Endothelial cell (in vitro differentiated cells): ENCODE measurements at regions not wholly inside any gene's neighbourhood (a gene's known extent, or its start where the extent isn't known, plus 50 kb on each side); places are given as distances from the start of the nearest gene placed in this dataset.

Experiments used
- DNase-seq: peaks from one replicate; pipeline ENCODE4 v3.0.0; 2021; ENCODE audit warnings: low spot score
- H3K27ac Mint-ChIP-seq: one replicate; pipeline ENCODE4 v1.8.0; 2021; ENCODE audit warnings: mixed read lengths, inconsistent platforms; ENCODE audit not compliant: unreplicated experiment
- H3K27me3 Mint-ChIP-seq: one replicate; pipeline ENCODE4 v1.8.0; 2021; ENCODE audit warnings: mild to moderate bottlenecking, moderate library complexity, mixed read lengths, inconsistent platforms; ENCODE audit not compliant: unreplicated experiment
- H3K36me3 Mint-ChIP-seq: one replicate; pipeline ENCODE4 v1.8.0; 2021; ENCODE audit warnings: mild to moderate bottlenecking, low read depth, mixed read lengths, inconsistent platforms; ENCODE audit not compliant: unreplicated experiment
- H3K4me1 Mint-ChIP-seq: one replicate; pipeline ENCODE4 v1.8.0; 2021; ENCODE audit warnings: mild to moderate bottlenecking, mixed read lengths, inconsistent platforms; ENCODE audit not compliant: unreplicated experiment
- H3K4me3 Mint-ChIP-seq: one replicate; pipeline ENCODE4 v1.8.0; 2021; ENCODE audit warnings: mild to moderate bottlenecking, mixed read lengths, inconsistent platforms; ENCODE audit not compliant: unreplicated experiment
- H3K9me3 Mint-ChIP-seq: one replicate; pipeline ENCODE4 v1.8.0; 2021; ENCODE audit warnings: mixed read lengths, inconsistent platforms; ENCODE audit not compliant: unreplicated experiment
- CTCF ChIP-seq: fragments of 200-600 bp; sonication (generic); IDR thresholded peaks from one replicate; pipeline ENCODE4 v1.5.0; 2021; ENCODE audit warnings: antibody characterized with exemption; ENCODE audit not compliant: unreplicated experiment

GRCh38 chr6:40887792-40888340 lies 151.2 kb downstream of the UNC5CL start:
- TF ChIP-seq CTCF, result no peak
- H3K27ac Mint-ChIP-seq, result no peak overlapping the region

GRCh38 chr6:40887079-40887791 lies 151.8 kb downstream of the UNC5CL start:
- Mint-ChIP-seq H3K27me3 (no peaks in the 10 kb centered on the region), H3K4me3 (no peak overlapping the region), H3K9me3 (no peaks in the 10 kb centered on the region), H3K4me1 (peaks cover 14% of the 10 kb centered on the region), H3K36me3 (no peaks in the 10 kb centered on the region), H3K27ac (no peak overlapping the region)
- no peak for TF ChIP-seq CTCF
- DNase-seq, result no peak

More at GRCh38 chr6:40887792-40888340, 151.2 kb downstream of the UNC5CL start:
- DNase-seq, result no peak
- Mint-ChIP-seq H3K9me3 (no peaks in the 10 kb centered on the region), H3K36me3 (no peaks in the 10 kb centered on the region), H3K4me1 (peaks cover 15% of the 10 kb centered on the region), H3K27me3 (no peaks in the 10 kb centered on the region), H3K4me3 (no peak overlapping the region)

DNA sequence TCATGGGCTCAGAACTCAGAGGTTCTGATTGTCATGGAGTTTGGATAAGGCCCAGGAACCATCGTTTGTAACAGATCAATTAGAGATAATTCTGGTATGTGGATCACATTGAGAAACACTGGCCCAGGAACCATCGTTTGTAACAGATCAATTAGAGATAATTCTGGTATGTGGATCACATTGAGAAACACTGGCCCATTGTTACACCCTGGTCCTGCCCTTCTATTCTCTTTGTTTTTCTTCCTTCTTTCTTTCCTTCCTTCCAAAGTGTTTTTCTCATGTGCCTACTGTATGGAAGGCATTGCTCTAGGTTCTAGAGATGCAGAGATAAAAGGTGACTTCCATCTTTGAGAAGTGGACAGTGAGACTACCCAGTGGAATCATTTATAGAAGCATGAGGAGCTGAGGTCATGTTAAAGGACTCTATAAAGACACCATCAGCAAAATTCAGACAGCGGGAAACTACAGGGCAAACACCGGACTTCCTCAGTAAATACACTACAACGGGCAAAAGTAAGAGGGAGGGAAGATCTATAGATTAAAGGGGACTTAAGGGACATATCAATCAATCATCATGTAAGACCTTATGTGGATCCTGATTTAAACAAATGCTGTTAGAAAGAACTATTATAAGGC lies 153.8 kb downstream of the UNC5CL start:
- Mint-ChIP-seq H3K27ac (no peak overlapping the region), H3K27me3 (no peaks in the 10 kb centered on the region), H3K4me3 (no peak overlapping the region), H3K36me3 (no peaks in the 10 kb centered on the region), H3K9me3 (no peaks in the 10 kb centered on the region), H3K4me1 (peaks cover 8% of the 10 kb centered on the region)
- TF ChIP-seq CTCF, result no peak
- no peak for DNase-seq

DNA sequence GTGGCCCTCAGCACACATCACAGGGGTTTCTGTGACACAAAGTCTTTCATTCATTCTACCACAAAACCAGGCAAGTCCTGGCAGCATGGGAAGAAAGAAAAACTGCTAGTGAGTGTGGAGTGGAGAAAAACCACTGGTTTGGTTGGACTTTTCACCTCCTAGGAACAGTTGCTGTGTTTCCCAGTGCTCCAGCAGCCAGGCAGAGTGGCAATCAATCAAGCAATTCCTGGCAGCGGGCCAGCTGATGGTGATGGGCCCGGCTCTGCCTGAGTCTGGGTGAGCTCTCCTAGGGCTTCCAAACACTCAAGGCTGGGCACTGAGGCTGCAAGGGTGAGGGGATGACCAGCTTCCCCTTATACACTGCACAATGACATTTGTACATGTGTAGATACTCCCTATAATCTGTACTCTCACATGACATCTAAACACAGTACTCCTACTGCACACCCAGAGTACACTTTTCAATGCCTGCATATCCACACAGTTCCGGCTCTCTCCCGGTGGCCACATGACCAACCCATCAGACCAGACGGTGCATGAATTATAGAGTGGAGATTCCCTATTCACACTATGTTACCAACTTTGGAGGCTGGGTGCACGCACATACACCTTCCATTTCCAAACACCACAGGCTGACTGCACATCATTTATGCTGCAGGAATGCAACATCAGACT lies 156.6 kb downstream of the UNC5CL start:
- H3K4me1 Mint-ChIP-seq, result peaks cover 8% of the 10 kb centered on the region
- no peak overlapping the region for H3K27ac Mint-ChIP-seq
- DNase-seq, result no peak
- no peaks in the 10 kb centered on the region for H3K9me3 Mint-ChIP-seq
- no peak overlapping the region for H3K4me3 Mint-ChIP-seq
- TF ChIP-seq CTCF, result no peak
- no peaks in the 10 kb centered on the region for H3K36me3 Mint-ChIP-seq
- H3K27me3 Mint-ChIP-seq, result no peaks in the 10 kb centered on the region
